ENCODE measurements at regions not wholly inside any gene's neighbourhood (a gene's known extent, or its start where the extent isn't known, plus 50 kb on each side); places are given as distances from the start of the nearest gene placed in this dataset.
"Not testable (repeated sequence)": the region's sequence is repeated elsewhere in the genome, so short reads cannot be mapped to it uniquely, and the experiment has no call there.

GRCh38 chr13:79663435-79663834 lies 182.5 kb downstream of the NDFIP2 start:
- no peak for DNase-seq

GRCh38 chr13:79662882-79663281 lies 181.9 kb downstream of the NDFIP2 start:
- DNase-seq, result no peak

GRCh38 chr13:79660361-79660760 lies 179.4 kb downstream of the NDFIP2 start:
- no peak for DNase-seq

GRCh38 chr13:79659121-79659521 lies 178.2 kb downstream of the NDFIP2 start:
- DNase-seq, result peak; percentile 22

- DNase-seq, result no peak
Measured at GRCh38 chr13:79658333-79658975, 177.5 kb downstream of the NDFIP2 start.

DNA sequence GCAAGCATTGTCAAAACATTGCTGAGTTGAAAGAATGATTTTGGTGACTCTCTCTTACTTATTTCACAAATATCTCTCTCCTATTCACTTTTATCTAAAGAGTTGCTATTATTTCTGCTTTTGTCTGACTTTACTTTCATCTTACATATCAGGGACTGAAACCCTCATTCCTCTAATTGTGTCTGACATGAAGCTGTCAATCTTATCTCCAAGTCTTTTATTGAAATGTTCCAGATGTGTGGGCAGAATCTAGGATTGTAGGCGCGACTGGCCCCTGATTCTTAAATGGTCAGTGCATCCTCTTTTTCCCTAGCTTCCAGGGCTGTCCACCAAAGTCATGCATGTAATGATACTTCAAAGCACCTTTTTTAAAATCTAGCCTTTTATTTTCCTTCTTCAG lies 174.6 kb downstream of the NDFIP2 start:
- DNase-seq, result no peak

GRCh38 chr13:79654520-79654919 lies 173.6 kb downstream of the NDFIP2 start:
- DNase-seq, result no peak

DNA sequence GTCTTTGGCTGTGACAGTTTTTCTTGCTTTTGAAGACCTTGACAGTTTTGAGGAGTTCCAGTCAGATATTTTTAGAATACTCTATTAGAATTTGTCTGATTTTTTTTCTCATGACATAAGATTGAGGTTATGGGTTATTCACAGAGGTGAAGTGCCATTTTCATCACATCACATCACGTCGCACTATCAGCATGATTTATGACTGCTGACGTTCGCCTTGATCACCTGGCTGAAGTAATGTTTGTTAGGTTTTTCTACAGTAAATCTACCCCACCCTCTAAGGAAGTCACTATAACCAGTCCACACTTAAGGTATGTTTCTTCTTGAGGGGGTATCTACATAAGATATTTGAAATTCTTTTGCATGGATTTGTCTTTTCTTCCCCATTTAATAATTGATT lies 169.7 kb downstream of the NDFIP2 start:
- DNase-seq, result no peak

DNA sequence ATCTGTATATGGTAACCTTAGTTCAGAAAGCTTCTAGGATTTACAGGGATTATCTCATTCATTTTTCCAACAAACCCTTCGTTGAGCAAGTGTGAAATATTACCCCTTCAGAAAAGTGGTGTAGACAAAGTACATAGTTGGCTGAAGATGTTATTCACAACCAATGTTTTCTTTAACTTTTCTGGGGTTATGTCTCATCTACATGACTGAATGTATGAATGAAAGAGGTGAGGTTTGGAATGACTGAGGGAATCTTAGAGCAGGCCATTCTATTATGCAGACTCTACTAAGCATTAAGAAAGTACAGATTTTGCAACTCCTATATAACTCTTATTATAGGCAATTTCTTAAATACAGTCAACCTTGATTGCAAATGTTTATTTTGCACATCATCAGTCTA lies 167.2 kb downstream of the NDFIP2 start:
- no peak for DNase-seq

DNA sequence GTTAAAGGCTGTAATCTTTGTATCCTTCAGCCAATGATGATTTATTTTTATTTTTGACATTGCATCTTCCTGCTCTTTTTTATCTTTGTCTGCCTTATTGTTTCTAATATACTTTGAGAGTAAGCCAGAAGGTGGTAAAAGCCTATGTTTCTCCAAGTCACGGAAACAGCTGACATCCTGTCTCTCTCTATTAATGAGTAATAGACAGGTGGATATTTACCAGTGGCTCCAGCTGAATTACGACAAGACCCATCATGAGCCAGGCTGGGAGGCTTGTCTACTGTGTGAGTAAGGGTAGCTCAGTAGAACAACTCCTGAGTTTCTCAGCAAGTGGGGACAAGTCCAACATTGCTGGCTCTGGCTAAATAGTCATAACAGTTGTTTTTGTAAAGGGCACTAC lies 166.6 kb downstream of the NDFIP2 start:
- DNase-seq, result no peak

DNA sequence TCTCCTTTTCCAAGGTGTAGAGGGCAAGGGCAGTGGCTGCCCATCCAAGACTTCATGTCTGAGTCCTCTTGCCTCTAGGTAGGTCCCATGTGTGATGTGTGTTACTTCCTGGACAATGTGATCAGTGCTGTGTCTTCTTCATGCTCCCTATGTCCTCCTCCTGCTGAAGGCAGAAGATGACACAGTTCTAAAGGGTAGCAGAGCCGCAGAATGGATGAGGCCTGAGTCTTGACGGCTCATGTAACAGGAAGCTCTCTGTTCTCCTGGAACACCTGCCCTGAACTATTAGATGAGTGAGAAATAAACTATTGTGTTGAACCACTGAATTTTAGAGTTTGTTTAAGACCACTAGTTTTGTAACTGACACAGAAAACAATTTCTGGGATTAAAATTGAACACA lies 165.9 kb downstream of the NDFIP2 start:
- no peak for DNase-seq

DNA sequence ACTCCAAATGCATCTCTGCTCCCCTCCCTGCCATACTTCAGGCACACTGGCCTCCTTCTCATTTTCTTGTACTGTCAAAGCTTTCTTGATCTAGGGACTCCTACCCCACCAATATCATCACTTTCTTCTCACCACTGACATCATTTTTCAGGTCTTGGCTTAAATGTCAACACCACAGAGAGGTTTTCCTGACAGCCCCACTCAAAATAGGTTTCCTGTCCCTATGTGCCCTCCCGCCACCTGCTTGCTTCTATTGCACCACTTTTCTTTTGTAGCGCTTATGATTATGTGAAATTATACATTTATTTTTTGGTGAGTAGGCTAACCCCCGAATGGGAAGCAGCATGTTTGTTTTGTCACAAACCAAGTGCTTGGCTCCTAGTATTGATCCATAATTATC lies 164.6 kb downstream of the NDFIP2 start:
- DNase-seq, result no peak

GRCh38 chr13:79642596-79642995 lies 161.6 kb downstream of the NDFIP2 start:
- no peak for DNase-seq

DNA sequence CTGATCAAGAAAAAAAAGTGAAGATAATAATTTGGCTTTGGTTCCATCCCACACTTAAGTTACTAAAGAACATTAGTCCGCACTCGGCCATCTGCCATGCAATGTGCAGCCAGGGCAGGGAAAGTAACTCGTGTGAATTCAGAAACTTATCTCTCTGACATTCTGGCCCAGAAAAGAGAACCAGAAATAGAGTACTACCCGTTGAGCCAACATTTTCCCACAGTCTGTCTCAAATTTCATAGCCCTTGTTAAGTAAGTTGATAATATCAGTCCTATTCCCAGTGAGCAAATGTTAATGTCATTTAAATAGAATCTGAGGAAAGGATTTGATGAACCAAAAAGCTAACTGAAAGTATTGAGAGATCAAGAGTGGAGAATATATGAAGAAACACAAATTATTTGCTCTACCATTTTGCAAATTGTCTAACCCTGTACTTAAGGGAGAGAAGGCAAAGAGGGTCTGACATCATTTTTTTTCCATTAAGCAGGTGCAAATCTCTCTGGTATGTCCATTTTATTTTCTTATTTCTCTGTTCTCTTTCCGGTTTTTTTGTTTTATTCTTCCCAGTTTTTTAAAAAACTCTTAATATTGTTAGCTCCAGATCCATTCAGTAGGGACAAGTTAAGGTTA lies 156.3 kb downstream of the NDFIP2 start:
- DNase-seq, result no peak

DNA sequence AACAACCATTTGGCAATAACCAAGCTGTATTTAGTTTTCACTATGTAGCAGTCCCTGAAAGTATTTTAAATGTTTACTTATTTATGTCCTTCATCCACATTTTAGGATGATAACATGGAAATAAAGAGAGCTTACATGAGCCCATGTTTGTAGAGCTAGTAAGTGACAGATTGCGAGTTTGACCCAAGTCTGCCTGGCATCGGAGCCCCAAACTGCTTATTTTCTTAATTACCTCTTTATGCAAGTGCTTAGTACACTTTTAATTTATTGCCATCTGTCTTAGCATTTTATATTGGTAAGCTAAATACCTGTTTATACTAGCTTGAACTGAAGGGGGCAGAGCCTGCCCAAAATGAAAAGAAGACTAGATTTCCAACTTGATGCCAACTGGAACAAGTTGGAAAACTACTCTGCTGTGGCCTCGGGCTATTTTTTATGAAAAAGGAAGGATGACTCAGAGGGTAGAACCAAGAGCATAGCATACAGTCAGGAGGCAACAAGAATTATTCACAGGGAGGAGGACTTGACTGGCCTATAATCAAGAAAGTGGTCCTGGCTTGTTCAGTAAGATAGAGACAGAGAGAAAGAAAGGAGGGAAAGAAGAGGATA lies 150.2 kb downstream of the NDFIP2 start:
- DNase-seq, result peak; percentile 13

- DNase-seq, result no peak
Measured at GRCh38 chr13:79628463-79628862, 147.5 kb downstream of the NDFIP2 start.

GRCh38 chr13:79626924-79627323 lies 146.0 kb downstream of the NDFIP2 start:
- DNase-seq, result no peak

GRCh38 chr13:79625517-79625916 lies 144.6 kb downstream of the NDFIP2 start:
- DNase-seq, result no peak

- DNase-seq, result no peak
Measured at GRCh38 chr13:79621902-79622301, 140.9 kb downstream of the NDFIP2 start.

DNA sequence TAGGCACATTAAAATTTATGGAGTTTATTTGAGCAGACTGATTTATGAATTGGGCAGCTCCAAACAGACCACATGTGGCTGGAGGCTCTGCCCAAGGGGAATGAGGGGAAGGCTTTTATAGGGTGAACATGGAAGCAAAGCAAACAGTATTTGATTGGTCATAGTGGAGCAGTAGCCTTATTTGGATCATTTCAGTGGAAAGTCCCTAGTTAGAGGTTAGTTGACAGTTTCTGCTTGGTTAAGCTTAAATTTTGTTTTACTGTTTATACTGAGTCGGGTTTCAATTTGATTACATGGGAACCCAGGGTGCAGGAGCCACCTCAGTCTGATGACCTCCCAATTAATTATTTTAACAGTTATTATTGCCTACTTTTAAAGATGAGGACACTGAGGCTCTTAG lies 140.5 kb downstream of the NDFIP2 start:
- DNase-seq, result no peak

DNA sequence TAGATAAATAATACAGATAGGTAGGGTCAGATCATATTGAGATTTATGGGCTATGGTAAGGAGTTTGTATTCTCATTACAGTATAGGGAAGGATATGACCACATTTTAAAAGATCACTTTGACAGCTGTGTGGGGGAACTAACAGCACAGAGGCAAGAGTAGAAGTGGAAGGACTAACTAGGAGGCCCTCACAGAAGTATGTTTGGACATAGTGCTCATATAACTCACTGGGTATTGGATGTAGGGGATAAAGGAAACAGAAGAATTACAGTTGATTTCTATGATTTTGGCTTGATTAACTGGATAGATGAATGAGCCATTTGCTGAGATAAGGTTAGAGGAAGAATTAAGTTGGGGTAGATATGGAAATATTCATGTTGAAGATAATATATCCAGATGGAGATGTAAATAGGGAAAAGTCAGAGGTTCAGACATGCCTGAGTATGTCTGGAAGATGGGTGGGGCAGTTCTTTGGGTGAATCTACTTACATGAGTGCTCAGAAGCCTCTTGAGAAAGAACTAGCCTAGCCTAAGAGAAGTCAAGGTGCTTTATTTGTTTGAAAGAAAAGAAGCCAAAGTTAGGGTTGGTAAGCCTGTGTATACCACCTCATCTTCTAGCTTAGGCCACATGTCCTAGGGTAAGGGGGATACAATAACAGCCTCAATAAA lies 133.4 kb downstream of the NDFIP2 start:
- DNase-seq, result no peak

DNA sequence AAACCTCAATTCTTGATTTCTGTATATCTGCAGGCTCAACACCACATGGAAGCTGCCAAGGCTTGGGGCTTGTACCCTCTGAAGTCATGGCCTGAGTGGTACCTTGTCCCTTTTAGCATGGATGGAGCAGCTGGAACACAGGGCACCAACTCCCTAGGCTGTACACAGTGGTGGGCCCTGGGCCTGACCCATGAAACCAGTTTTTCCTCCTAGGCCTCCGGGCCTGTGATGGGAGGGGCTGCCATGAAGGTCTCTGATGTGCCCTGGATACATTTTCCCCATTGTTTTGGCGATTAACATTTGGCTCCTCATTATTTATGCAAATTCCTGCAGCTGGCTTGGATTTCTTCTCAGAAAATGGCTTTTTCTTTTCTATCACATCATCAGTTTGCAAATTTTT lies 131.6 kb downstream of the NDFIP2 start:
- no peak for DNase-seq

DNA sequence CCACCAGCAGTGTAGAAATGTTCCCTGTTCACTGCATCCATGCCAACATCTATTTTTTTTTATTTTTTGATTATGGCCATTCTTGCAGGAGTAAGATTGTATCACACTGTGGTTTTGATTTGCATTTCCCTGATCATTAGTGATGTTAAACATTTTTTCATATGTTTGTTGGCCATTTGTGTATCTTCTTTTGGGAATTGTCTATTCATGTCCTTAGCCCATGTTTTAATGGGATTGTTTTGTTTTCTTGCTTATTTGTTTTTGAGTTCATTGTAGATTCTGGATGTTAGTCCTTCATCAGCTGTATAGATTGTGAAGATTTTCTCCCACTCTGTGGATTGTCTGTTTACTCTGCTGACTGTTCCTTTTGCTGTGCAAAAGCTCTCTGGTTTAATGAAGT lies 126.9 kb downstream of the NDFIP2 start:
- not testable (repeated sequence) for DNase-seq

All from left kidney (tissue), 1 donor.